ENCODE measurements at regions not wholly inside any gene's neighbourhood (a gene's known extent, or its start where the extent isn't known, plus 50 kb on each side); places are given as distances from the start of the nearest gene placed in this dataset.

- no peak overlapping the region for H3K4me3 ChIP-seq (ENCODE audit: low read depth, poor library complexity, severe bottlenecking)
- no peak for TF ChIP-seq CTCF (IDR thresholded peaks at IDR 0.05)
- TF ChIP-seq POLR2A (IDR thresholded peaks at IDR 0.05): no peak
- intact Hi-C loops (cut with DNase I; ENCODE audit: low total_unique reads): no loop called here
- 86% methylated on average over 11 of the region's 11 CpGs for WGBS, 2 donors
- peak in 1 of 2 donors; percentile 68 for DNase-seq (ENCODE audit: low spot score in 2 of 2)
These were observed 503.0 kb upstream of the MYT1L start for GRCh38 chr2:2834105-2834504.

GRCh38 chr2:2832657-2833056 is 501.6 kb upstream of the MYT1L start:
- 86 to 88% methylated on average over 9 of the region's 9 CpGs for WGBS, 2 donors
- intact Hi-C loops (cut with DNase I; ENCODE audit: low total_unique reads): no loop called here
- DNase-seq (ENCODE audit: low spot score in 2 of 2): no peak
- TF ChIP-seq CTCF (IDR thresholded peaks at IDR 0.05) (no peak), POLR2A (IDR thresholded peaks at IDR 0.05) (no peak)
- no peak overlapping the region for H3K4me3 ChIP-seq (ENCODE audit: low read depth, poor library complexity, severe bottlenecking)

GRCh38 chr2:2831633-2832032 is 500.6 kb upstream of the MYT1L start:
- intact Hi-C loops (cut with DNase I; ENCODE audit: low total_unique reads): no loop called here
- peak in 1 of 2 donors; percentile 56 for DNase-seq (ENCODE audit: low spot score in 2 of 2)
- 56 to 65% methylated on average over 10 to 11 of the region's 11 CpGs for WGBS, 2 donors
- H3K4me3 ChIP-seq (ENCODE audit: low read depth, poor library complexity, severe bottlenecking): no peak overlapping the region
- TF ChIP-seq POLR2A (IDR thresholded peaks at IDR 0.05): no peak
- TF ChIP-seq CTCF (IDR thresholded peaks at IDR 0.05): no peak

- intact Hi-C loops (cut with DNase I; ENCODE audit: low total_unique reads): no loop called here
- no peak overlapping the region for H3K4me3 ChIP-seq (ENCODE audit: low read depth, poor library complexity, severe bottlenecking)
- peak in 1 of 2 donors; percentile 74 for DNase-seq (ENCODE audit: low spot score in 2 of 2)
- 93 to 98% methylated on average over 3 of the region's 3 CpGs for whole genome bisulfite sequencing, 2 donors
- no peak for TF ChIP-seq CTCF (IDR thresholded peaks at IDR 0.05)
- TF ChIP-seq POLR2A (IDR thresholded peaks at IDR 0.05): no peak
These were observed 499.5 kb upstream of the MYT1L start for GRCh38 chr2:2830576-2830975.

- 60 to 66% methylated on average over 13 of the region's 13 CpGs for WGBS, 2 donors
- TF ChIP-seq POLR2A (IDR thresholded peaks at IDR 0.05): no peak
- TF ChIP-seq CTCF (IDR thresholded peaks at IDR 0.05): no peak
- DNase-seq (ENCODE audit: low spot score in 2 of 2): peak; percentile 30 to 78
- H3K4me3 ChIP-seq (ENCODE audit: low read depth, poor library complexity, severe bottlenecking): no peak overlapping the region
- intact Hi-C loops (cut with DNase I; ENCODE audit: low total_unique reads): no loop called here
These were observed 497.8 kb upstream of the MYT1L start for GRCh38 chr2:2828774-2829368.

- intact Hi-C loops (cut with DNase I; ENCODE audit: low total_unique reads): no loop called here
These were observed 496.7 kb upstream of the MYT1L start for GRCh38 chr2:2827761-2828221.

More at GRCh38 chr2:2827761-2828221, 496.7 kb upstream of the MYT1L start:
- TF ChIP-seq POLR2A (IDR thresholded peaks at IDR 0.05): no peak
- TF ChIP-seq CTCF (IDR thresholded peaks at IDR 0.05): no peak
- no peak overlapping the region for H3K4me3 ChIP-seq (ENCODE audit: low read depth, poor library complexity, severe bottlenecking)
- 85 to 93% methylated on average over 8 of the region's 8 CpGs for WGBS, 2 donors
- peak in 1 of 2 donors; percentile 68 for DNase-seq (ENCODE audit: low spot score in 2 of 2)

Measured in lower leg skin (tissue), 4 donors.